GM18861 (cell line): ENCODE measurements at regions not wholly inside any gene's neighbourhood (a gene's known extent, or its start where the extent isn't known, plus 50 kb on each side); places are given as distances from the start of the nearest gene placed in this dataset.
A peak's percentile ranks its signal among the peaks of the same experiment; 100 is the strongest.

Experiments
- ATAC-seq: cut with Tn5 transposase; IDR thresholded peaks from one replicate; pipeline ENCODE4 v1.9.1; 2021; ENCODE audit not compliant: unreplicated experiment

DNA sequence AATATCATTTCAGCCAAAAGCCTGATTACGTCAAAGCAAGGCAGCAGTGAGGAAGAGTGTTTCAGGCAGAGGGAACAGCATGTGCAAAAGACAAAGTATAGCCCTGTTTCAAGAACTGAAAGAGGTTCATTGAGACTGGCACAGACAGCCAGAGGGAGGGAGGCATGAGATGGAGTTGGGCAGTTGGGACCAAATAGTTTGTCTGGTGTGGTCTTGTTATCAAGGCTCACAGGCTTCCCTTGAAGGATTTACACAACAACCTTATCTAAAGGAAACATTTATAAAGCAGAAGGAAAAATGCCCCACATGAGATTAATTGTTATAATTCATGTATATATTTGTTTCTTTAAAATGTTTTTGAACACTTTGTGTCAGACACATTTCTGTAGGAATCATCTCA, 253.3 kb downstream of the DMAC1 start:
- no peak for ATAC-seq

DNA sequence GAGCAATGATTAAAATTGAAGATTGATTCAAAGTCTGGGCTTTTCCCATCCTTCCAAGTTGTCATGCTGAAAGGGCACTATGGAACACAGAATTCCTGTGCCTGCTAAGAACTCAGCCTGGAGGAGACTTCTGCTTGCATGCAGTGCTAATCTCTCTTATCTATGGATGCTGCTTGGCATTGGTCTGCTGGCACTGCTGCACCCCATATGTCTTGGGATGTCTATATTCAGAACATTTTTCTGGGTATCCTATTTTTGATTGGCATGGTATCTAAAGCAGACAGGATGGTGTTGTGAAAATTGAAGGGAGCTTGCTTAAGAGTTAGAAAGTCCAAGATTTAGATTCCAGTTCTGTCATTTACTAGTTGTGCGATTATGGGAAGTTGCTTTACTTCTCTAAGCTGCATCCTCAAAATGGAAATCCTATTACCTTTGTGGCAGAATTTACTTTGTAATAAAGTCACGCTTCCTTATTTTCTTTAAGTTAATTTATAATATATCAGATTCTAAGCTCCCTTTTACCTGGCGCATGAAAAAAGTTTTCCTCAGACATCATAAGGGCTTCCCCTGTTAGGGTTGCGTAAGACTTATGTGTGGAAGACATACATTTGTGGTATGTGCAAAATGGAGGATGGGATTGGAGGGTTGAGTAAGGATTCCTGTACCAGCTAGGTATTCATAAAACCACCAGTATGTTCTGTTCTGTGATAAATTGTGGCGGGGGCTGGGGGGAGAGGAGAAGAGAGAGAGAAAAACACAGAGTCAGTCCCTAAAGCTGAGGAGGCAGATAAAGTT, 254.0 kb downstream of the DMAC1 start:
- ATAC-seq, result no peak

DNA sequence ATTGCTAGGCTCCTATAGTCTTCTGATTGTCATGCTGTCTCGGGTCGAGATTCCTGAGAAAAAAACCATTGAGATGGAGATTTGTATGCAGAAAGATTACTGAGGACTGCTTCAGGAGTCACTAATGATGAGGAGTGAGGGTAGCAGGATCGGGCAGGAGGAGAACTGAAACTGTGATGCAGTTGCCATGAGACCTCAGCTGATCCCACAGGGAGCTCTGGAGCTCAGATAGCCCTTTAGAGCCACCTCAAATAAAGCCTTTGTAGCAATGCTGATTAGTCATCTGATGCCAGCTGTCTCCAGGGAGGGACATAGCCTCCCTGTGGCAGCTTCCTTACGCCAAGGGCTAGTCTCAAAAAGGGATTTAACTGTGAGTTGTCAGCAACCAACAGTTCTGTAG, 256.9 kb downstream of the DMAC1 start:
- no peak for ATAC-seq

DNA sequence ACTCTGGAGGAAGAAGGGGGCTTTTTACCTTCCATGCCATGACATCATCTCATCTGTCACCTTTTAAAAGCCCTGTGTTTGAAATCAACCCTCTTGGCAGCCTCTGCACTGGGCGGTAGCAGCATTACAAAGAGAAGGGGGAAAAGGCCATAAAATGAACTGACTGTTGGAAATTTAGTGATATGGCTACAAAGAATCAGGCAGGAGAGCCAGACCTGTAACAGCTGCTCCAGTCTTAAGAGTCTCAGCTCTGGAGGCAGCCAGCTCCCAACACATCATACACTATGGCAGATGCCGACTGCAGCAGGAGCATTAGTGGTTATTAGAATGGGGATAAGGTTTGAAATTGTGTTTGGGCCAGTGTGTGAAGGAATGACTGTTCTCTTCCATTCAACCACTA, 257.5 kb downstream of the DMAC1 start:
- ATAC-seq, result no peak

DNA sequence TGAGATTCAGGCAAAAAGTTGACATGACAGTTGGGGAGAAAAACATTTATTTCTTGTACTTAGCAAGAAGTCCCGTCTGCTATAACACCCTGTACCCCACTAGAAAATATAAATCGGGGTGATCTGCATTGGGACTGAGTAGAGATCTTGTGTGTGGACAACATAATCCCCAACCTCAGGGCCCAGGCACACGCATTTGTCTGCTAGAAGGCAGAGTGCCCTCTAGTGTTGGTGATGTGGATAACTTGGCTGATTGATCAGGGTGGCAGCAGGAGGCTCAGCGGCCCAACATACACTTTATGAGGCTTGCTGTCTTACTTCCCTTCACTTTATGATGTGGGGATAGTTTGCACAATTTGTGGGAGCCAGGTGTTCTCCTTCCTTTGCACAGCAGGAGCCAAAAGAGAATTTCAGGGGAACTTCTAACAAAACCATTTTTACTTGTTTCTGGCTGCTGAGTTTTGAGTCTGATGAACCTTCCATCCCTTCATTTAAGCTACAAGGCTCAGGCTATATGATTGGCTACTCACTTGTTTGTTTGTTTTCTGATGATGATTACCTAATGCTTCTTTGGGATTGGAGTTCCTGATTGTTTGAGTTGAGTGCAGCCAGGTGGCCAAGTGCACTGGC, 263.2 kb downstream of the DMAC1 start:
- peak; percentile 80 for ATAC-seq

DNA sequence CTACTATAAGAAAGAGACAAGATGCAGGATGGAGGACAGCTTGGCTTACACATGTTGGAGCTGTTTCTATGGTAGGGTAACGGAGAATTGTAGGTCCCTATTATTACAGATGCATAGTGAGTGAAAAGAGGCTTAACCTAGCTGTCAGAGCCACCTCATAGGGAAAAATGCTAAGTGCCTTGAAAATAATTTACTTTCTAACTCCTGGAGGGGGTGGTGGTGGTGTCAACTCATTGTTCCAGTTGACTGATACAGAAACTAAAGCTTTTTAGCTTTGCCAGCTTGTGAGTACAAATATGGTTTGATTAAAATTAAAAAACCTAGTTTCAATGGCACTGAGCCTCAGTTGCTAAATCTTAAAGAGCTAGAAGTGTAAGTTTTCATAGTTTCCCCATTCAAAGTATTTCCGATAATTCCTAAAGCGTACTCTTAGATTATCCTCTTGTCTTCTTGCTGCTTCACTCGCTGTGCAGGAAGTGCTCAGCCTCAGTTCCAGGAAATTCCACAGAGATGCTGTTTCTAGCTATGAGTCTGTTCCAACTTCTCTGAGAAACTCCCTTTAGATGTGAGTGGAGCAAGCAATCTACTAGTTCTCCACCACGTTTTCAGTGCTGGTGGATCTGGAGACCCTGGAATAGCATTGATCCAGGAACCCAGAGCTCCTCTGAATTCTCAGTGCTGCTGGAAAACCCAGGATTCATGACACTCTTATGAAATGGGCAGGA, 265.2 kb downstream of the DMAC1 start:
- no peak for ATAC-seq

DNA sequence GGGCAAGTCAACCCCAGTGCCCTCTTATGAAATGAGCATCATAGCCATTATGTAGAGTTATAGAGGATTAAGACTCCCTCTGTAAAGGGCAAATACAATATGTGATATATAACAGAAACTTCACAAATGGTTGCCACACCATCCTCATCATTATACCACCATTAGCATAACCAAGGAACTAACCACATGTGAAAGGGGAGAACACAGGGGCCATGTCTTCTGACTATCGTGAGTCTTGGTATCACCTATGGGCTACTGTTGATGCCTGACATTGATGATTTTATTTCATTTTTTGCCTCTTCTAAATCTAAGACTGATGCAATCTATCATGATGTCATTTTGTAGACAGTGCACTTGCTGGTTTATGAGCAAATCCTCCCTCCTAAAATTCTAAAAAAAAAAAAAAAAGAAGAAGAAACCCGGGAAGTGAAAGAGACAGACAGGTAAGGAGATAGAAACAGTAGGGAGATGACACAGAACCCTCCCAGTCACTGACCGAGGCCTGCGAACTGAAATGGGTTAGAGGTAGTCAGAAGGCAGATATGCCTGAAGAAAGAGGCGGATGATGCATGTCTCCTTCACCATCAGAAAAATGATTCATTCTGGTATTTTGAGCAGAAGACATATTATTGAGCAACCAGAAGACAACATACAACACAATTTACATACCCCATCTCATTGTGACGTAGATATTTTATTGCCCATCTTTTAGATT, 266.0 kb downstream of the DMAC1 start:
- no peak for ATAC-seq

DNA sequence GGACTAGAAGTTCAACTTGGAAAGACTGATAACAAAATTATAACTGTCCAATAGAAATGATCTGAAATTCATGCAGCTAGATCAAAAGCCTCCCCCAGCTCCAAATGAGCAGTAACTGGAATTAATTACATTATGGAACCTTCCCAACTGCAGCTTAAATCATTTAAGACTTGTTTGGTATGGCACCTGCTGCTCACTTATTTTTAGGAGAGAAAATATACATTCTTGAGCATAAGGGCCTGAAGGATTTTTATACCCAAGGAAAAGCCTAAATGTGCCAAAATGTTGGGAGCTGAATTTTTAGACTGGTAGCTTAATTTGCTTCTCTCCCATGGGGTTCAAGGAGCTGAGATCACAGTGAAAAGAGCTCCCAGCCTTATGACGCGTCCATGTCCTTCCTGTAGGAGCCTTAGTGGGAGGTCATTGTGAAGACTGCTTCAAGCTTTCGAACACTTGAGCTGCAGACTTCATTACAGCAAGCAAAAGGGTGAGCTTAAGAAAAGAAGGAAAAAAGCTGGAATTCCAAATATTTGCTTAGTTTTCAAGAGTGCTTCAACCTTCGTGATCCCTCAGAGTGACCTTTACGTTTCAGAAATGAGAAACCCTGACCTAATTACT, 276.0 kb downstream of the DMAC1 start:
- no peak for ATAC-seq

DNA sequence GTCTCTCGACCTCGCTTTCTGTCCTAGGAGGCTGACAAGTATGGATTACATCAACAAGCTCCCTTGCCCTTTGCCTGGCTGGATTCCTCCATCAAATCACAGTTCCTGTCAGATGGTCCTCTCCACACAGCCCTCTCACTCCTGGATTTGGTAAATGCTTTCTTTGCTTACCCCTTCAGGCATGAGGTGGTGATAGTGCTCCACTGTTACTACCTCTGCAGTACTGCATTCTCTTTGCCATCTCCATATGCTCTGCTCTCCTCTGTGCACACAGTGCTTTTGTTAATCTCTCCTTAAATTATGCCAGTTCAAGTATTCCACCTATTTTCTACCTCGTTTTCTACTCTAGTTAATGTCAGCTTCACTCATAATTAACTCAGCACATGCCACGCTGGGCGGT, 279.2 kb downstream of the DMAC1 start:
- ATAC-seq, result no peak

DNA sequence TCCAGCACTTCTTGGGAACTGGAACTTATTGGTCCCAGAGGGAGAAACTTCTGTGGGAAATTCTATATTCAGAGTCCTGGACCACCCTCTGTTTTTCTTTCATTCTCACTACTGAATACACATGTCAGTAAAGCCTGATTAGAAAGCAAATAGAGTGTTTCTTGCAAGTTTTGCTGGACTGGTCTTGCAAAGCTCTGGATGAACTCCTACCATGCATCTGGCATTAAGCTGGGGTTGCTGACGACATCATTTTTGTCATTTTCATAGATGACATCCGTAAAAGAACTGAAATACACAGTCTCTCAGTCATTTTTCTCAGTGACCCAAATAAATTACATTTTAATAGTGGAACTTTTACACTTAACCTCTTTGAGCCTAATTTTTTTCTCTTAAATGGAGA, 283.2 kb downstream of the DMAC1 start:
- ATAC-seq, result no peak

DNA sequence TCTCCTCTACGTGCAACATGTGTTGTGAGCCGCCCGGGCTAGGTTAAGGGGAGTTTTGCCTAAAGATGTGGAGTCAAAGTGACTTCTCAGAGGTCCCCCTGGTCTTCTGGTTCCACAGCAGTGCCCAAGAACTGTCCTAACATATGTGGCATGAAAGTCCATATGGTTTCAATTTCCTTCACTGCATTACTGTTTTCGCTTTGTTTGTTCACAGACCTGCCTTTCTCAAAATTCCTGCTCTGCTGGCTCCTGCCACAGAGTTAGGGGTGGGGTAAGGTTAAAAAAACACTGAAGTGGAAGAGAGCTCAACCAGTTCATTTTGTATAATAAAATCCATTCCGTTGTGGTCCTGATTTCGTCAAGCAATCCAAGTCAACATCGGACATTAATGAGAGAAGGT, 289.4 kb downstream of the DMAC1 start:
- ATAC-seq, result no peak

DNA sequence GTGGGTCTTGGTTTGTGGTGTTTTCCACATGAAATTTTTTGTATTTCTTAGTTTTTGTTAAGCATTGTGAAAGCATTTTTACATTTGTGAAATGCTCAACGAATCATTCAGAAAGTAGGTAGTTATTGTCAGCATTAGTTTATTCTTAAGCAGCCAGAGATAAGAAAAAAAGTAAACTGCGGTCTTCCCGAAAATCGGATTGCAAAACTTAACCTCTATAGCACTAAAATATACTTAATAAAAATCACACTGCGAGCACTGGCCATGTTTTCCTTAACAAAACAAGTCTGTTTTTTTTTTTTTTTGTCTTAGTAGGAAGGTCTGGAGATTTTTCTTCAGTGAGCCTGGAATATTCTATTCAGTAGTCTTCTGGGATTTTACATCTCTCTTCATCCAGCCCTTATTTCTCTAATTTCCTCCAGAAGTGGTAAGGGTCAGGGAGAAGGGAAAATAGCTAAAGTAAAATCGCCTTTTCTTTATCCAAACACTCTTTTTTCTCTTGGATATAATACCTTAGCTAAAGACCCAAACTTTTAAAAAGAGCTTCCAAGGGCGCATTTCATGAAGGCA, 289.9 kb downstream of the DMAC1 start:
- no peak for ATAC-seq

DNA sequence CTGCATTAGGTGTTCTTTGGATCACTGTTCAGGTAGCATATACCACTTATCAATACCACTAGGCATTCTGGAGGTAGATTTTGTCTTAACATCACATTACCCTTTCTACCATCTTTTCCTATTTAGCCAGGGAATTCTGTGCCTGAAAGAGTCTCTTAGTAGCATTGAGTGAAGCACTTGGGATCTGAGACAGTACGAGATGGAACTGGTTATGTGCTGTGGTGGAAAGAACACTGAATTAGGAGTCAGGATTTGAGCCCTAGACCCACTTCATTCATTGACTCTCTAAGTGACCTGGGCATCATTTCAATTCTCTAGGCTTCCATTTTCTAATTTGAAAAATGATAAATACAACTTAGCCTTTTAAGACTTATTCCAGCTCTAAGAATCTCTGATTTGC, 291.1 kb downstream of the DMAC1 start:
- no peak for ATAC-seq

DNA sequence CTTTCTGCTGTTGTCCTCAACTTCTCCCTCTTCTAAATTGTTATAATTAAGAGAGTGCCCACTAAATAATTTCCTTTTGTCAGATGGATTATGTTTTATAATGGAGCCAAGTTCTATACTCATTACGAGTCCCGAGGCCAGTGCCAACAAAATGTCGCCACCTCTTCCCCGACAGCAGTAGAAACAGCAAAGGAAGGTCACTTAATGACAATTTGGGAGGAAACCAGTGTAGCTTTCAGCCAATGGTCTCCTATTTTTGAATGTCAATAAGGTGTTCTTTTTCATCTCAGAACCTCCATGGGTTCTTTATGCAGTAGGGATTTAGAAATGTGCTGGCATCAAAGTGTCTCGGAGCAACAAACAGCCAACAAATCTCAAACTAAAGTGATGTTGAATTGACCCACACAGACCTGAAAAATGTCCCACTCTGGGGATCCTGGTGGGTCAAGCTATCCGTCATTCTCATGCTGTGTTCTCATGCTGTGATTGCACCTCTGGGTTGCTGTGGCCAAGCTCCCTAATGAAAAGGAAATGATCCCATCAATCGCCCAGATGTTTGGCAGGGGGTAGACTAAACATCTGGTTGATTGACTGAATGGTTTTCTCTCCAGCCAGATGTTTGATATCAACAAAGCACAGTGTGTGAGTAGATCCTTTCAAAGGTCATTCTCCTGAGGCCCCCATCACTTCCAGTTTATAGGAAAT, 291.9 kb downstream of the DMAC1 start:
- ATAC-seq, result no peak

DNA sequence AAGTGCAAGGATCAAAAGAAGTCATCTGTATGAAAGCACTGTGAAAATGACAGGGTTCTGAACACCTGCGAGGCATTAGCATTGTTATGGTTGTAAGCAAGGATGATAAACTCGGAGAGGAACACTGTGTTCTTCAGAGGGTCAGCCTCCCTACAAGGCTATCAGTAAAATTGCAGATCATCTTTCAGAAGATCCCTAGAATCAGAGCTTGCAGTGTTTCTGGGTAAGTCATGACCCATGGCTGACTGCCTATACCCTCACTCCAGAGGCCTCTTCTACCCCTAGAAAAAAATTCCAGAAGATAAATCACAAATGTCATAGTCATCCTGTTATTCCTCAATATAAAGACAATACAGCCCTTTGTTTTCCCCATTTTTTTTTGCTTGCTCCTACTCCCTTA, 292.6 kb downstream of the DMAC1 start:
- no peak for ATAC-seq

DNA sequence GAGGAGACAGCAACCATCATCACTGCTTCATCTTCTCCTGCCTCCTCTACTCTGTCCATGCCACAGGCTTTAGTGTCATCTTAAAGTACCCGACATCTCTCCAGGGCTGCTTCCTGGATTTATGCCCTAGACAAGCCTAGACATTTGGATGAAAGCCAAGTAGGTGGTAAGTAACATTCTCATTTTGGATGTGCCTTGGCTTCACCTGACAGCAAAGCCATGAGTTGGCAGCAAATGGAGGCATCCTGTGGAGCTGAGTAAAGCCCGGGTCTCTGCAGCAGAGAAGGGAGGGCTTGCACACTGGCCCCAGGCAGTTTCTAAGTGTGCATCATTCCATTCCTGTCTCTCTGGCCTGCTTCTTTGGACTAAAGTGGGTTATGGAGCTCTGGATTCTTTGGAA, 299.1 kb downstream of the DMAC1 start:
- no peak for ATAC-seq

DNA sequence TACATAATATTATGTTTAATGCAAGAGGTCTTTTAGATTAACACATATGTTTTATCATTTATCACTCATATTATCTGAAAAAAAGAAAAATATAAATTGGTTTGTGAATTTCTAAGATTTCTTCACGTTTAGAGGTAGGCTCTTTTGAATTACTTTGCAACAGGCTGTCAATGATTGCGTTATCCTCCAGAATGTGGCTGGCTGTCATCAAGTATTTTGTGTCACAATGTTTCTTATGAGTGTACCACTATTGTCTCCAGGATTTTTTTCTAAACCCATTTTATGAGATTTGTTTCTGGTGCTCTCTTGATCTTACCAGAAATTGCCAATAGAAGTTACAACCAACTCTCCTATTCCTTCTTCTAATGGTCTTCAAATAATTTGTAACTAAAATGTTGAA, 307.9 kb downstream of the DMAC1 start:
- no peak for ATAC-seq

DNA sequence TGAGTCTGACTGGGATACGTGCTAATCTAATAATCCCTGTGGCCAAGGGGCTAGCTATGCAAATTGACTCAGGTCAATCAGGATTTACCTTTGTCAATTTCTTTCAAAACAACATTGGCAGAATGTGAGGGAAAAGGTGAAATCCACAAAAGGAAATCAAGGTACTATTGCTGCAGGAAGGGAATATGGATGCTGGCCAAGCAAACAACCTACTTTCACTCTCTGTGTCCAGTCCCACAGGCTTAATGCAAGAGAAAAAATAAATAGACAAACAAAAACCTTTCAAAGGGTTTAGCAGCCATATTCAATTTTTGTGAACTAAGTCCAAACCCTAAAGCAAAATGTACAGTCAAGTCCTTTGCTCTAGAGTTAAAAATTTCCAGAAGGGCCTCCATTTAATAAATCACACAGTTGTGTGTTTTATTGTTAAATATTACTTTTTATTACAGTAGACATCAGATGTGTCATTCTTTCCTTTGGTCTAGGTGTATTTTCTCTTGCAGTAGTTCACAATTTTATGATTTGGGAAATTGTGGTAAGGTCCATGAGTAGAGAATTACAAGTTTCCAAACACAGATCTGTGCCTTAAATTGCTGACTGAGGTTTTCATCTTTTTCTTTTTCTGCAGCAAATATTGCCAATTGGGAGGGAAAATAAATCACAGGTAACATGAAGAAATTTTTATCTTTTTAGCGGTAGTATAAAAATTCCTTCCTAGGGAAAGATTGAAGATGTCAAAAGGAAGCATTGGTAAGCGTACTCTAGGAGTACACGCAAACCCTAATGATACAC, 309.1 kb downstream of the DMAC1 start:
- no peak for ATAC-seq

DNA sequence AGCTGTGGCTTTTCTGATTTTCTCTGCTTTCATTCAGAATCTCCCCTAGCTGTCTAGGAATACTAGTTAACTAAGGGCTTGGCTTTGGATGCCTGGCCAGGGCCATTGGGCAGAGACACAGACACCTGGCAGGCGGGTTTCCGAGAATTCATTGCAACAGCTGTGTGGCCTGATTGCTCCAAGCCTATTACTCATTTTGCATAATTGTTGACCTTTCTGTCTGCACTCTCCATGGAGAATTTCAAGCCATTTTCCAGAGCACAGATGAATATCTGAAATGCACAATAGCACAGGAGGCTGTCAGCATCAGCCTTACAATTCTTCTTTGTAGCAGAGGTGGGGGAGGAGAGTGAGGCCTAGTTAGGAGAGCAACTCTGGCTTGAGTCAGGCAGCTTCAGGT, 310.5 kb downstream of the DMAC1 start:
- ATAC-seq, result no peak
